Progenitor cell of endocrine pancreas (in vitro differentiated cells): ENCODE measurements at regions not wholly inside any gene's neighbourhood (a gene's known extent, or its start where the extent isn't known, plus 50 kb on each side); places are given as distances from the start of the nearest gene placed in this dataset.

Experiments
- DNase-seq: peaks from one replicate; pipeline ENCODE4 v3.0.0; 2021; ENCODE audit warnings: low spot score; ENCODE audit not compliant: unreplicated experiment
- H3K27ac Mint-ChIP-seq: 2 replicates; pipeline ENCODE4 v1.8.0; 2021; ENCODE audit warnings: mild to moderate bottlenecking, moderate library complexity, mixed read lengths
- H3K27me3 Mint-ChIP-seq: 2 replicates; pipeline ENCODE4 v1.8.0; 2021; ENCODE audit warnings: mixed read lengths
- H3K36me3 Mint-ChIP-seq: 2 replicates; pipeline ENCODE4 v1.8.0; 2022; ENCODE audit warnings: mixed read lengths; ENCODE audit not compliant: insufficient read depth
- H3K4me1 Mint-ChIP-seq: 2 replicates; pipeline ENCODE4 v1.8.0; 2021; ENCODE audit warnings: low read depth, mixed read lengths
- H3K4me3 Mint-ChIP-seq: 2 replicates; pipeline ENCODE4 v1.8.0; 2021; ENCODE audit warnings: low read depth, mild to moderate bottlenecking, moderate library complexity, mixed read lengths
- H3K9me3 Mint-ChIP-seq: 2 replicates; pipeline ENCODE4 v1.8.0; 2021; ENCODE audit warnings: low read depth, mixed read lengths
- TF ChIP-seq, protein P1 (sequence below): fragments of 200-600 bp; sonication (generic); IDR thresholded peaks from one replicate; pipeline ENCODE4 v1.5.0; 2021; ENCODE audit warnings: antibody characterized with exemption, mild to moderate bottlenecking; ENCODE audit not compliant: unreplicated experiment

DNA sequence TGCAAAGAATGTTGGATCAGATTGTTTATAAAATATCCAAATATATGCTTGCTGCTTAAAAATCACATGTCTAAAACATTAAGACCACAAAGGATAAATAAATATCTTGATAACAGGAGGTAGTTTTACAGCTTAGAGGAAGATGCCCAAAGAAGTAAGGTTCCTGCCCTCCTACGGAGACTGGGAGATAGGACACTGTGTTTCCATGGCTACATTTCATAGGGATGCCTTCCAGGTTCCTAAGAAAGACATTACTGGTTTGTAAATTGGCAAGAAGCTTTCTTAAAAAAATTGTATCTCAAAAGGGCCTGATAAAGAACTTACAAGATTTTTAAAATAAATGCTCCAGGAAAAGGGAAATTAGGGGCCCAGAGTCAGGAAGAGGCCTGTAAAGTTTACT is 437.2 kb downstream of the HINT1 start:
- TF ChIP-seq, protein P1, sequence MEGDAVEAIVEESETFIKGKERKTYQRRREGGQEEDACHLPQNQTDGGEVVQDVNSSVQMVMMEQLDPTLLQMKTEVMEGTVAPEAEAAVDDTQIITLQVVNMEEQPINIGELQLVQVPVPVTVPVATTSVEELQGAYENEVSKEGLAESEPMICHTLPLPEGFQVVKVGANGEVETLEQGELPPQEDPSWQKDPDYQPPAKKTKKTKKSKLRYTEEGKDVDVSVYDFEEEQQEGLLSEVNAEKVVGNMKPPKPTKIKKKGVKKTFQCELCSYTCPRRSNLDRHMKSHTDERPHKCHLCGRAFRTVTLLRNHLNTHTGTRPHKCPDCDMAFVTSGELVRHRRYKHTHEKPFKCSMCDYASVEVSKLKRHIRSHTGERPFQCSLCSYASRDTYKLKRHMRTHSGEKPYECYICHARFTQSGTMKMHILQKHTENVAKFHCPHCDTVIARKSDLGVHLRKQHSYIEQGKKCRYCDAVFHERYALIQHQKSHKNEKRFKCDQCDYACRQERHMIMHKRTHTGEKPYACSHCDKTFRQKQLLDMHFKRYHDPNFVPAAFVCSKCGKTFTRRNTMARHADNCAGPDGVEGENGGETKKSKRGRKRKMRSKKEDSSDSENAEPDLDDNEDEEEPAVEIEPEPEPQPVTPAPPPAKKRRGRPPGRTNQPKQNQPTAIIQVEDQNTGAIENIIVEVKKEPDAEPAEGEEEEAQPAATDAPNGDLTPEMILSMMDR, result no peak
- Mint-ChIP-seq H3K36me3 (peaks cover 3% of the 10 kb centered on the region), H3K4me3 (no peak overlapping the region), H3K4me1 (peaks cover under 1% of the 10 kb centered on the region), H3K27me3 (no peaks in the 10 kb centered on the region), H3K9me3 (peaks cover 9% of the 10 kb centered on the region), H3K27ac (no peak overlapping the region)
- no peak for DNase-seq

GRCh38 chr5:130724658-130725057 is 440.4 kb downstream of the HINT1 start:
- H3K36me3 Mint-ChIP-seq, result no peaks in the 10 kb centered on the region

GRCh38 chr5:130720355-130720754 is 444.7 kb downstream of the HINT1 start:
- no peak for DNase-seq
- H3K27me3 Mint-ChIP-seq, result no peaks in the 10 kb centered on the region
- no peak overlapping the region for H3K27ac Mint-ChIP-seq
- H3K4me3 Mint-ChIP-seq, result no peak overlapping the region
- H3K4me1 Mint-ChIP-seq, result peaks cover 11% of the 10 kb centered on the region
- H3K9me3 Mint-ChIP-seq, result no peaks in the 10 kb centered on the region
- TF ChIP-seq, protein P1, result peak; percentile 79
- H3K36me3 Mint-ChIP-seq, result no peaks in the 10 kb centered on the region

More at GRCh38 chr5:130724658-130725057, 440.4 kb downstream of the HINT1 start:
- H3K27ac Mint-ChIP-seq, result no peak overlapping the region
- no peak overlapping the region for H3K4me3 Mint-ChIP-seq
- DNase-seq, result no peak
- no peaks in the 10 kb centered on the region for H3K27me3 Mint-ChIP-seq
- peaks cover 1% of the 10 kb centered on the region for H3K4me1 Mint-ChIP-seq
- H3K9me3 Mint-ChIP-seq, result no peaks in the 10 kb centered on the region
- TF ChIP-seq, protein P1, result no peak

DNA sequence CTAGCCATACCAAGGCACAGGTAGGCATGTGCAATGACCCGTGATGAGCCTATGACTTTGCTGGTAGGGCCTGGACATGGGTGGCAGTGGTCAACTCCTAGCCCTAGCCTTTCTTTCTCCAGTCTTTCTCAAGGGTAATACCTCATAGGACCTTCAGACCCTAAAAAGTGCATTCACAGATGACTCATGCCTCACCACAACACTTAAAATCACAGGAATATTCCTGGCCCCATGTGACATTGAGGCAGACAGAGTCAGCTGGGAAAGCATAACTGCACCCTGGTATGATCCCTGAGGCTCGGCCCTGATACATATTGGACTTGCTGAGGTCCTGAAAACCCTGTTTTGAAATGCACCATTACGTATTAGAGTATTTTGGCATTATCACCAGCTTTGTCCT is 449.5 kb downstream of the HINT1 start:
- Mint-ChIP-seq H3K4me1 (peaks cover 22% of the 10 kb centered on the region), H3K27me3 (no peaks in the 10 kb centered on the region), H3K36me3 (no peaks in the 10 kb centered on the region), H3K27ac (no peak overlapping the region), H3K4me3 (no peak overlapping the region), H3K9me3 (no peaks in the 10 kb centered on the region)
- DNase-seq, result no peak
- TF ChIP-seq, protein P1, result no peak

- H3K27ac Mint-ChIP-seq, result no peak overlapping the region
These were observed 450.9 kb downstream of the HINT1 start for GRCh38 chr5:130714200-130714599.

More at GRCh38 chr5:130714200-130714599, 450.9 kb downstream of the HINT1 start:
- Mint-ChIP-seq H3K9me3 (no peaks in the 10 kb centered on the region), H3K4me3 (no peak overlapping the region), H3K27me3 (no peaks in the 10 kb centered on the region), H3K36me3 (no peaks in the 10 kb centered on the region), H3K4me1 (peaks cover 34% of the 10 kb centered on the region)
- no peak for DNase-seq
- TF ChIP-seq, protein P1, result no peak
